GM12892 (cell line): ENCODE measurements at regions not wholly inside any gene's neighbourhood (a gene's known extent, or its start where the extent isn't known, plus 50 kb on each side); places are given as distances from the start of the nearest gene placed in this dataset.
"Not testable (repeated sequence)": the region's sequence is repeated elsewhere in the genome, so short reads cannot be mapped to it uniquely, and the experiment has no call there.

Source experiments
- DNase-seq: peaks from one replicate; pipeline ENCODE4 v3.0.0; 2011; ENCODE audit not compliant: insufficient read length
- FAIRE-seq: peaks from 2 replicates; lab custom pipeline; 2011; peaks lifted over from hg19 to GRCh38; lab: Jason Lieb, UNC
- POLR2A ChIP-seq: IDR thresholded peaks from 2 replicates; pipeline ENCODE4 v1.6.1; 2011; ENCODE audit warnings: low read depth, low read length, control low read depth
- POLR2AphosphoS5 ChIP-seq: IDR thresholded peaks from 2 replicates; pipeline ENCODE4 v1.6.1; 2011; ENCODE audit warnings: low read depth, low read length, control low read depth
- TAF1 ChIP-seq: IDR thresholded peaks from 2 replicates; pipeline ENCODE4 v1.6.1; 2011; ENCODE audit warnings: low read depth, mild to moderate bottlenecking, control low read depth, low read length, borderline replicate concordance

DNA sequence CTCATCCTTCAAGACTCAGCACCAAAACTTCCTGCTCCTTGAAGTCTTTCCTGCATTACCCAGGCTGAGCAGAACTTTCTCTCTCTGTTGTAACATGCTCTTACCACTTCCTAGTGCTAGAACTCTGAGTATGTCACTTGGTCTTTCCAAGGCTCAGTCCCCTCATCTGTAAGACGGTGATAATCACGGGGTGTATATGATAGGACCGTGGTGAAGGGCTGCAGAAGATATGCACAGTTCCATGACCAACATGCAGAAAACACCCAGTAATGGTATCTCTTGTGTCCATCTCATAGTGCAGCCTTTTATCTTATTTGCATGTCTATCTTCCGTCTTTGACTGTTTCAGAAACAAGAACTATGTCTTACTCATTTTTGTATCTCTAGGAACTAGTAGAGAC is 154.5 kb downstream of the ZNF621 start:
- FAIRE-seq (no peak), DNase-seq (no peak)
- TF ChIP-seq POLR2A (no peak), POLR2AphosphoS5 (no peak), TAF1 (no peak)

DNA sequence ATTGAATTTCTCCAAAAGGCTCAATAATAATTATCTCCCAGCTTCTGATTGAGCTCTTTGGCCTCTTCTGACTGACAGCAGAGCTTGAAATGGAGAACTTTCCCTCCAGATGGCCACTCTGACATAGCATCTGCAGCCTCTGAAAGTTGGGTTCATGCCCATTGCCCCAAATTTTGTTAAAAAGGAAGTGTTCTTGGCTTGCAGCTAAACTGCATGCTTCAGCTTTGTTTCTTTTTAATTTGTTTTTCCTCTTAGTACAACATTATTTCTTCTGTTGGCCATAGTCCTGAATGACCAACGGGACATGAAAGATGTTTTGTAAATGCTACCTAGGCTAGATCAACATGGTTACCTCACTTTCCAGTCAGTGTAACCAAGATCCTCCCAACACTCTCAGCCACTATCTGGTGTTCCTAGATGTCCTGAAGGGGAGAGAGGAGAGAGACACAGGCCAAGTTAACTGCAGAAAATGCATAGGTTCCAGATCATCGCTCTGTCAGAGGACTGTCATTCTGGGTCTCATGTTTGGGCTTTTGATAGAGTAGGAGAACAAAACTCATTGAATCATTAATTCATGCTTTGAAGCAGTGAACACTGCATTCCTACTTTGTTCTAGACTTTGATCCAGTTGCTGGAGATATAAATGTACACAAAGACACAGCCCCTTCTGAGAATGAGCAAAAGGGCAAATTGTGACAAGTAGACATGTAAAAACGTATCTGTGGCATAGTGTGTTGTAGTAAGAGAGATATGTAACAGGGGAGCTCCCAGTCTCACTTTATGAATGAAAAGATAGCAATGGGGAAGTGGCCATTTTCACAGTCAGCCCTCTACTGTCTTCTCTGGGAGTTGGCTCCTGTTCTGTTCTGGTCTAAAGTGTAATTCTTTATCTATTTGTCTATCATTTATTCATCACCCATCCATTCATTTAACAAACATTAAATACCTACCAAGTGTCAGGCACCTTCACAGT is 156.2 kb downstream of the ZNF621 start:
- DNase-seq (no peak), FAIRE-seq (peak; percentile 82)
- TF ChIP-seq POLR2A: no peak
- no peak for TF ChIP-seq POLR2AphosphoS5
- TF ChIP-seq TAF1: no peak

DNA sequence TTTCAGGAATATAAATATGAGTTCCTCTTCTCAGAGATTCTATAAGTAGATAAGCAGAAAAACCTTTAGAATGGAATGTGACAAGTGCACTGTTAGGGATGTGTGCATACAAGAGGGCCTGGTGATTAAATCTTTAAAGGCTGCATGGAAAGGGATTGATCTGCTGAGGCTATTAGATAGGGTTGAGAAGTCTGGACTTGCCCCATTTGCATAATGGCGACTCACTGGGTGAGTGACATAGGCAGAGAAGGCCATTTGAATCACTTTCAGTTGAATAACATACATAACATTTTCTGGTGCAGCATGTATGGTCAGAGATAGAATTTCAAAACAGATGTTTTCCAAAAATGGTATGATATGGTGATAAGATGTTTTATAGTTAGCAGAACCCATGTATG is 156.9 kb downstream of the ZNF621 start:
- TF ChIP-seq POLR2A: no peak
- no peak for TF ChIP-seq POLR2AphosphoS5
- TF ChIP-seq TAF1: no peak
- no peak for DNase-seq
- no peak for FAIRE-seq

DNA sequence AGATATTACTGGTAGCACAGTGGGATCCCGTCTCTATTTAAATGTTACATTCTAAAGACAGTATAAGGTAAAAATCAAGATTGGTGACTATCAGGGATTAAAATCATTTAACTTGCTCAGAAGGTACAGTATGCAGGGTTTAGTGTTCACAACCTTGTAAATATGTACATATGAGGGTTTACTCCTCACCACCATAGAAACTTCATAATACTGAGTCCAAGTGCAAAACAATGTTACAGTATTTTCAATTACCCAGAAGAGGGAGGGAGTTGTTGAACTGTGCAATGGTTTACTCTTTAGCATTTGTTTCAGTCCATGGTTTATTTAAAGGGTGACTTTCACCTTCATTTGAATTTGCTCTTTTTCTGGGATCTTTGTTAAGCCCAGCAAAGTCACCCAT is 165.1 kb downstream of the ZNF621 start:
- FAIRE-seq (no peak), DNase-seq (no peak)

DNA sequence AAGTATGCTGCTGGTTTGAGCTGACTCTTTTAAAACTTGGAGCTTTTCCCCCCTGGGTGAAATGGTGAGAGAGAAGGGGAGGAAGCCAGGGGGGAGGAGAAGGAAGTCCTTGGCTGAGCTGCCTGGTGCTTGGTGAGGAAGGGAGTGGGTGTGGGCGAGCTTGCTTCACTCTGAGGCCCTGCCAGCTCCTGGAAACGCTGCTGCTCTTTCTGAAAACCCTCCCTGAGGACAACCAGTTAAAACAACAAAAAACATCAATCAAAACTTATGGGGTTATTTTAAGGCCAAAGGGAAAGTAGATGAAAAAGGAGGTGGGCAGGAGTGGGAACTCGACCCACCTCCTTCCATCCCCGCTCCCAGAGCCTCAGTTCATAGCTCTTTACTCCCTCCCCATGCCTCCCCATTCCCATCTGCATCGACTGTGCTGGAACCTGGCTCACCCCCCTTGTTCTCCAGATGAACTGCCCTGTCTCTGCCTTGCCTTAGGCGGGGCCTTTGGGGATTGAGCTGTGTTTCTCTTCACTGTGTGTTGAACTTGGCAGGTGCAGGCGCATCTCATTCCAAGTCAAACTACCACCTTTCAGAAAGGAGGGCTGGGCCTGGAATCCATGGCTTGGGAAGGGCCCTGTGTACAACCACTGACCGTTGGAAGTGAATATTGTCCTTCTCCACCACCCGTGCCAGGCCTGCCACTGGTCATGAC is 166.1 kb downstream of the ZNF621 start:
- DNase-seq (no peak), FAIRE-seq (no peak)
- TF ChIP-seq POLR2AphosphoS5: no peak
- TF ChIP-seq TAF1: no peak
- no peak for TF ChIP-seq POLR2A

More for the DNA sequence above, 165.1 kb downstream of the ZNF621 start:
- TF ChIP-seq TAF1 (no peak), POLR2A (no peak), POLR2AphosphoS5 (no peak)

DNA sequence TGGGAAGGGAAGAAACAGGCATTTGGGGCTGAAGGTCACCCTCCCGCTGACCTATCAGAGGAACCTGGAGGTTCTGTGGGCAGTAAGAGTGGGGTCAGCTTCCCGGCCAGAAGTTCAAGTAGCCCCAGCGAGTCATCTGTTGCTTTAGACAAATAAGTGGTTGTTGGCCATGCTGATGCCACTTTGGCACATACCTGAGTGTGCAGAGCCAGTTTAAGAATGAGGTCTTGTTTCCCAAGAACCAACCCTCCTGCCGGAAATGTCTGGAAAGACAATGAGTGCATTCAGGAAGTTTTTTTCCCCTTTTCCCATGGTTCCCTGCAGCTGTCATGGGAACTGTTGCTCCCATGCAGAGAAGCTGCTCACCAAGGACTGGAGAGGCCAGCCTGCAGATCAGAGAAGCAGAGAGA is 166.7 kb downstream of the ZNF621 start:
- no peak for FAIRE-seq
- no peak for DNase-seq
- TF ChIP-seq POLR2A: no peak
- TF ChIP-seq TAF1: no peak
- TF ChIP-seq POLR2AphosphoS5: no peak

DNA sequence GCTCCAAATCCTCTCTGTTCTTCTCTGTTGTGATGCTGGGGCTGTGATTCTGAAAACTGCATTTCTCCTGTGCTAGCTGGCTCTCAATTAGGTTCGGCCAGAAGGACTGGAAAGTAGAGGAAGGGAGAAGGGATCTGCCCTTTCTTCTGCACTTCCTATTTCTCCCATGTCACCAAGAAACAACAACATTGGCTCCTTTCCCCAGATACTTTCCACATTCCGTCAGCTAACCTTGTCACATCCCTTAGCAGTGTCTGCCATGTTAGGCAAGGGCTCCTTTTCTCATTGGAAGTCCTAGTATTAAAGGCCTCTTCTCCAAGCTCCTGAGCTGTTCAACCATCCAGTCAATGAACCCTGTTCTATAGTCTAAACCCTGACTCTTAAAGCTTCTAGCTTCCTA is 171.1 kb downstream of the ZNF621 start:
- FAIRE-seq (no peak), DNase-seq (no peak)
- TF ChIP-seq POLR2AphosphoS5 (no peak), POLR2A (no peak), TAF1 (no peak)

DNA sequence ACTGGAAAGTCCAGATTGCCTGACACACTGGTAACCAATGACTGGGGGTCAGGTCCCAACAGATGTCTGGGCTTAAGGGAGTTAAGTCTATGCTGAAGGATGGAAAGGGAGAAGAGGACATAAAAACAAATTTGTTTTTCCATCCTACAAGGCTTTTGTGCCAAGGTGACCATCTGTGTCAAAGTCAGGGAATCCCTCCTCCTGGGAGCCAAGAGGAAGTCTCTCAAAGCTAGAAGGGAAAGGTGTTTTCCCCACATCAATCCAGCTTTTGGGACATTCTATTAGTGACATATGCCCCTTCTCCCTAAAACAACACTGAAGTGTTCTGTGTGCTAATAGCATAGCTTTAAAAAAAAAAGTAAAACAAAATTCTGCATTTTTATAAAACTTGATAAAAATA is 173.9 kb downstream of the ZNF621 start:
- FAIRE-seq, DNase-seq: not testable (repeated sequence)

DNA sequence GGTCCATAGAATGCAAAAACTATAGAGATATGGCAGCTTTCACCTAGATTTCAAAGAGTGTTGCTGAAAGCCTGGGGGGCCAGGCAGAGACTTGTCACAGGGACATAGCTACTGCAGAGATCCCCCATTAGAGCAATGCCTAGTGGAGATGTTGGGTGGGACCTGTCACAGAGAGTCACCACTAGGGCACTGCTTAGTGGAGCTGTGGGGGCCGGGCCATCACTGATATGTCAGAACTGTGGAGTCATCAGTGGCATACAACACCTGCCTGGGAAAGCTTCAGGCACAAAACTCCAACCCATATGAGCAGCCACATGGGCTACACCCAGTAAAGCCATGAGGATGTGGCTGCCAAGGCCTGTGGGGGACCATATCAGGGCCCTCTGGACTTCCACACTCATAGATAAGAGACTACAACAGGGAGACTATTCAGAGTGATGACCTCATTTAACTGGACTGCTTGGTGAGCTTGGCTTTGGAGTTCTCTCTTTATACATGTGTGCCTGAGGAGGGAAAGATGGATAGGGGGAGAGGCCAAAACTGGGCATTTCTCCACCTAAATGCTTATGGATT is 176.3 kb downstream of the ZNF621 start:
- DNase-seq (no peak), FAIRE-seq (no peak)
- TF ChIP-seq TAF1: no peak

DNA sequence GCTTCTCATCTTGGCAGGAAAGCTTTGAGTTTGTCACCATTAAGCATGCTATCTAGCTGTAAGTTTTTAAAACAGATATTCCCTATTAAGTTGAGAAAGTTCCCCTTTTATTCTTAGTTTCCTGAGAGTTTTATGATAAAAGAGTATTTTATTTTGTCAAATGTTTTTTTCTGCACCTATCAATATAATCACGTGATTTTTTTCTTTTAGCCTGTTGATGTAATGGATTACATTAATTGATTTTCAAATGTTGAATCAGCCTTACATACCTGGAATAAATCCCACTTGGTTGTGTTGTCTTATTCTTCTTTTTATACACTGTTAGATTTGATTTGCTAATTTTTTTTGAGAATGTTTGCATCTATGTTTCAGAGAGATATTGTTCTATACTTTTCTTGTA is 179.5 kb downstream of the ZNF621 start:
- DNase-seq (no peak), FAIRE-seq (no peak)
- TF ChIP-seq POLR2AphosphoS5 (no peak), POLR2A (no peak), TAF1 (no peak)

DNA sequence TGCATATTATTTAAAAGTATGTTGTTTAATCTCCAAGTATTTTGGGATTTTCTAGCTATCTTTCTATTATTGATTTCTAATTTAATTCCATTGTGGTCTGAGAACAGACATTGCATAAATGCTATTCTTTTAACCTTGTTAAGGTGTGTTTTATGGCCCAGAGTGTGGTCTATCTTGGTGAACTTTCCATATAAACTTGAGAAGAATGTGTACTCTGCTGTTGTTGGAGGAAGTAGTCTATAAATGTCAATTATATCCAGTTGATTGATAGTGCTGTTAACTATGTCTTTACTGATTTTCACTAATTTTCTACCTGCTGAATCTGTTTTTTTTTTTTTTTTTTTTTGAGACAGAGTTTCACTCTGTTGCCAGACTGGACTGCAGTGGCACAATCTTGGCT is 180.9 kb downstream of the ZNF621 start:
- DNase-seq: no peak
- no peak for FAIRE-seq
- TF ChIP-seq TAF1 (no peak), POLR2A (no peak)

DNA sequence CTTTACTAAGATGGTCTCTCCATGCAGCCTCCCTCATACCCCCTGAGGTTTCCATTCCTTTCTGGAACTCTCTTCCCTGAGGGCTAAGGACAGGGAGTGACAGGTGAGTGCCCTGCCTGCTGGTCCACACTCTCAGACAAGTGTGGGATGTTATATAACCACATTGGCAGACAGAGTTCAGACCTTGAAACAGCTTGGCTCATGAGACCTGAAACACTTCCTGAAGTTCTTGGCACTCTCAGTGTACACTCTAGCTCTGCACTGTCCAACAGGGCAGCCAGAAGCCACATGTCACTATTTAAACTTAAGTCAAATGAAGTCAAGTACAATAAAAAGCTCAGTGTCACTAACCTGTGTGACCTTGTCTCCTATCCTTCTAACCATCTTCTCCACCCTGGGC is 188.5 kb downstream of the ZNF621 start:
- no peak for TF ChIP-seq TAF1
- TF ChIP-seq POLR2AphosphoS5: no peak
- no peak for TF ChIP-seq POLR2A
- FAIRE-seq: no peak
- DNase-seq: no peak
